HL-60 (cell line): ENCODE measurements at regions not wholly inside any gene's neighbourhood (a gene's known extent, or its start where the extent isn't known, plus 50 kb on each side); places are given as distances from the start of the nearest gene placed in this dataset.
"Not testable (repeated sequence)": the region's sequence is repeated elsewhere in the genome, so short reads cannot be mapped to it uniquely, and the experiment has no call there.

Experiments
- DNase-seq, 2 experiments: peaks; one replicate each; pipeline ENCODE4 v3.0.0-alpha.2; 2010 to 2020; ENCODE audit warnings: low read depth in 1 of 2, low spot score in 1 of 2
- H3K27ac ChIP-seq: fragments of 250-450 bp; sonication (Bioruptor Pico); replicated peaks from 2 replicates; pipeline ENCODE4 v1.5.1; 2020; ENCODE audit warnings: mild to moderate bottlenecking, moderate library complexity
- H3K27me3 ChIP-seq: fragments of 250-450 bp; sonication (Bioruptor Pico); 2 replicates; pipeline ENCODE4 v1.5.1; 2021; ENCODE audit warnings: mild to moderate bottlenecking, moderate library complexity; ENCODE audit not compliant: insufficient read depth, poor library complexity, severe bottlenecking
- H3K4me3 ChIP-seq: replicated peaks from 2 replicates; pipeline ENCODE4 v1.5.1; 2011; ENCODE audit warnings: mild to moderate bottlenecking, control low read depth, low read length; ENCODE audit not compliant: insufficient read depth
- CTCF ChIP-seq: IDR thresholded peaks from one replicate; pipeline ENCODE4 v1.5.1; 2011; ENCODE audit warnings: low read length, control low read depth, inconsistent platforms; ENCODE audit not compliant: insufficient read depth
- GABPA ChIP-seq: IDR thresholded peaks from 2 replicates; pipeline ENCODE4 v1.6.1; 2012; ENCODE audit warnings: low read depth
- POLR2AphosphoS5 ChIP-seq: IDR thresholded peaks from 2 replicates; pipeline ENCODE4 v1.6.1; 2012; ENCODE audit warnings: low read depth
- REST ChIP-seq: IDR thresholded peaks from 2 replicates; pipeline ENCODE4 v1.6.1; 2012; ENCODE audit warnings: low read depth; ENCODE audit not compliant: insufficient replicate concordance
- SPI1 ChIP-seq: IDR thresholded peaks from 2 replicates; pipeline ENCODE4 v1.6.1; 2012; ENCODE audit warnings: low read depth, mild to moderate bottlenecking, borderline replicate concordance

GRCh38 chr12:78376257-78376656 lies 488.3 kb upstream of the SYT1 start:
- TF ChIP-seq SPI1 (no peak), GABPA (no peak), REST (no peak), POLR2AphosphoS5 (no peak), CTCF (no peak)
- Histone ChIP-seq H3K27me3 (no peaks in the 10 kb centered on the region), H3K4me3 (no peak overlapping the region), H3K27ac (no peak overlapping the region)
- DNase-seq, result no peak

GRCh38 chr12:78379065-78379464 lies 485.5 kb upstream of the SYT1 start:
- DNase-seq, H3K4me3 ChIP-seq, H3K27ac ChIP-seq, H3K27me3 ChIP-seq: not testable (repeated sequence)

GRCh38 chr12:78383414-78383813 lies 481.2 kb upstream of the SYT1 start:
- Histone ChIP-seq H3K4me3 (no peak overlapping the region), H3K27me3 (no peaks in the 10 kb centered on the region), H3K27ac (no peak overlapping the region)
- no peak for DNase-seq
- no peak for TF ChIP-seq REST
- TF ChIP-seq SPI1, result no peak
- no peak for TF ChIP-seq POLR2AphosphoS5
- TF ChIP-seq GABPA, result no peak
- no peak for TF ChIP-seq CTCF

- DNase-seq, result no peak
- no peak overlapping the region for H3K27ac ChIP-seq
Observed at GRCh38 chr12:78384541-78384940, 480.0 kb upstream of the SYT1 start.

More at GRCh38 chr12:78384541-78384940, 480.0 kb upstream of the SYT1 start:
- Histone ChIP-seq H3K27me3 (no peaks in the 10 kb centered on the region), H3K4me3 (no peak overlapping the region)
- no peak for TF ChIP-seq REST
- no peak for TF ChIP-seq POLR2AphosphoS5
- TF ChIP-seq SPI1, result no peak
- TF ChIP-seq CTCF, result no peak
